Upper lobe of right lung (tissue), 1 donor: ENCODE measurements at regions not wholly inside any gene's neighbourhood (a gene's known extent, or its start where the extent isn't known, plus 50 kb on each side); places are given as distances from the start of the nearest gene placed in this dataset.

ENCODE experiments used
- ATAC-seq: fragments of 200-7000 bp; cut with Tn5 transposase; one replicate; pipeline ENCODE4 v1.9.1; 2020; ENCODE audit warnings: mild to moderate bottlenecking, moderate library complexity
- DNase-seq: peaks from one replicate; pipeline ENCODE4 v3.0.0-alpha.2; 2020
- H3K27ac ChIP-seq: fragments of 200-600 bp; one replicate; pipeline ENCODE4 v1.8.0; 2022
- H3K27me3 ChIP-seq: fragments of 200-600 bp; one replicate; pipeline ENCODE4 v1.8.0; 2022; ENCODE audit warnings: mild to moderate bottlenecking
- H3K36me3 ChIP-seq: fragments of 200-600 bp; one replicate; pipeline ENCODE4 v1.8.0; 2022
- H3K4me1 ChIP-seq: fragments of 200-600 bp; one replicate; pipeline ENCODE4 v1.8.0; 2022
- H3K4me3 ChIP-seq: fragments of 200-600 bp; one replicate; pipeline ENCODE4 v1.8.0; 2022; ENCODE audit warnings: mild to moderate bottlenecking
- H3K9me3 ChIP-seq: fragments of 200-600 bp; one replicate; pipeline ENCODE4 v1.8.0; 2022
- intact Hi-C: fragments of 100-400 bp; cut with DNase I; formaldehyde crosslinking; loops from one replicate; pipeline ENCODE4 v1.11.0; 2022
- TF ChIP-seq, protein P1 (sequence below): fragments of 200-600 bp; IDR thresholded peaks from one replicate; pipeline ENCODE4 v1.8.0; 2022; ENCODE audit warnings: antibody characterized with exemption
- donor health status: DM: no; HTN: yes; CAD: no; lungs with severe emphysema.

DNA sequence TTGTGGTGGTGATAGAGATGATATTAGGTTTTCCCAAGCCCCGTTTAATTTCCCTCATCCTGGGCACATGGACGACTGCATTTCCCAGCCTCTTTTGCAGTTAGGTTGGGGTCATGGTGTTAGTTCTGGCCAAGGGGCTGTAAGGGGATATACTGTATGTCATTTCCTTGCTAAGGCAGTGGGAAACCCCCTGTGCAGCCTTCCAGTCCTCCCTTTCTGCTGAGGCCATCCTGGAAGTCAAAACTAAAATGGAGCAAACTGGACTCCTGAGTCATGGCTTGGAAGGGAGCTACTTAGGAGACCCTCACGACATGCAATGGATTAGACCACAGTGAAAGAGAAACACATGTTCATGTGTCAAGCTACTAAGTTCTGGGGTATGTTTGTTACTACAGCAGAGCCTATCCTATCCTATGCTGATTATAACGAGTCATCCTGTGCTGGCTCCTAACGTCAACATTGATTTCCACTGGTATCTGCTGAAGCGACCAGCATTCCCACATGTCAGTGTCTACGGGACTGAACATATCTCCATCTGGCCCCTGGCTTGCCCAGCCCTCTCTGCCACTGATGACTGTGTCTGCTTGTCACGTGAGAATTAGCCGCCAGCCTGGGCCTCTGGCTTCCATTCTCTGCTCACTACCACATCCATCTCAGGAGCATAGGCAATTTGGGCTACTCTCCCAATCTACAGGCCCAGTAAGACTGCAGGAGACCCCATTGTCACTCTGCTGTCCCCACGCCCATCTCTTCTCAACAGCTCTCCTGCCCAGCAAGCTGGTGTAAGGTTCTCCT lies 85.6 kb upstream of the MEF2A start:
- Histone ChIP-seq H3K4me3 (no peak overlapping the region), H3K9me3 (no peaks in the 10 kb centered on the region), H3K27ac (no peak overlapping the region), H3K4me1 (peaks cover 24% of the 10 kb centered on the region), H3K27me3 (no peaks in the 10 kb centered on the region), H3K36me3 (no peaks in the 10 kb centered on the region)
- no peak for DNase-seq
- TF ChIP-seq, protein P1, sequence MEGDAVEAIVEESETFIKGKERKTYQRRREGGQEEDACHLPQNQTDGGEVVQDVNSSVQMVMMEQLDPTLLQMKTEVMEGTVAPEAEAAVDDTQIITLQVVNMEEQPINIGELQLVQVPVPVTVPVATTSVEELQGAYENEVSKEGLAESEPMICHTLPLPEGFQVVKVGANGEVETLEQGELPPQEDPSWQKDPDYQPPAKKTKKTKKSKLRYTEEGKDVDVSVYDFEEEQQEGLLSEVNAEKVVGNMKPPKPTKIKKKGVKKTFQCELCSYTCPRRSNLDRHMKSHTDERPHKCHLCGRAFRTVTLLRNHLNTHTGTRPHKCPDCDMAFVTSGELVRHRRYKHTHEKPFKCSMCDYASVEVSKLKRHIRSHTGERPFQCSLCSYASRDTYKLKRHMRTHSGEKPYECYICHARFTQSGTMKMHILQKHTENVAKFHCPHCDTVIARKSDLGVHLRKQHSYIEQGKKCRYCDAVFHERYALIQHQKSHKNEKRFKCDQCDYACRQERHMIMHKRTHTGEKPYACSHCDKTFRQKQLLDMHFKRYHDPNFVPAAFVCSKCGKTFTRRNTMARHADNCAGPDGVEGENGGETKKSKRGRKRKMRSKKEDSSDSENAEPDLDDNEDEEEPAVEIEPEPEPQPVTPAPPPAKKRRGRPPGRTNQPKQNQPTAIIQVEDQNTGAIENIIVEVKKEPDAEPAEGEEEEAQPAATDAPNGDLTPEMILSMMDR, result no peak
- intact Hi-C loops, result no loop called here
- no peak for ATAC-seq

DNA sequence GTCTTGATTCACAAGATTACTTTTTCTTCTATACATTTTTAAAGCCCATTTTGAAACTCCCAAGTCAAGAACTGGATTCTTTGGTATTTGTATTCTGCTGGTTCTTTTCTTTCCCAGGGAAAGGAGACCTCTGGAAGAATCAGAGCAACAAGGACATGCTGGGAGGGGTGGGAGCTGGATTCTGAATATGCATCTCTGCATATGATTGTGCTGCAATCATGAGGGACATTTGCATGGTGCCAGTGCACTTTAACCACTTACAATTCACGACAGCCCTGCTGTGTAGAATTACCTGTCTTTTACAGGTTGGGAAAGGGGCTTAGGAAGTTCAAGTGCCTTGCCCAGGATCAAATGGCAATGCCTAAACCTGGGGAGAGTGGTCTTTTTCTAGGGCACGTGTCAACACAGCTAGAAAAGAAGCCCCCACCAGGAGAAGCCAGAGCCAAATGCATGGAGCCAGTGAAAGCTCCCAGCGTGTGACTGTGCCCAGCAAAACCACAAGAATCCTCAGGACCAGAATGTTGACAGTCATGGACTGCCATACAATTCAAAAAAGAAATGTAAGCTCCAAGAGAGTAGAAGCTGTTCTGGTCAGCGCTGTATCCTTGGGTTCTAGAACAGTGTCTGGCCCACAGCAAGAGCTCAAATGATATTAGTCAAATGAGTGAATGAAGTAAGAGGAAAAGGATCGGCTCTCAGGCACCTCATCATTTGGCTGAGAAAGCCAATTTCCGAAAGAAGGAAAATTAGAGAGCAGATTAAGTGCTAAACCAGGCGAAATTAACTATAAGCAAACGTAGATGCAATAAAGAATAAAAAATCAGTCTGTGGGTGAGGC lies 84.5 kb upstream of the MEF2A start:
- intact Hi-C loops, result no loop called here
- H3K27ac ChIP-seq, result no peak overlapping the region
- no peaks in the 10 kb centered on the region for H3K9me3 ChIP-seq
- H3K36me3 ChIP-seq, result no peaks in the 10 kb centered on the region
- no peaks in the 10 kb centered on the region for H3K27me3 ChIP-seq
- H3K4me1 ChIP-seq, result peaks cover 26% of the 10 kb centered on the region
- DNase-seq, result no peak
- TF ChIP-seq, protein P1, result no peak
- no peak overlapping the region for H3K4me3 ChIP-seq
- ATAC-seq, result no peak

DNA sequence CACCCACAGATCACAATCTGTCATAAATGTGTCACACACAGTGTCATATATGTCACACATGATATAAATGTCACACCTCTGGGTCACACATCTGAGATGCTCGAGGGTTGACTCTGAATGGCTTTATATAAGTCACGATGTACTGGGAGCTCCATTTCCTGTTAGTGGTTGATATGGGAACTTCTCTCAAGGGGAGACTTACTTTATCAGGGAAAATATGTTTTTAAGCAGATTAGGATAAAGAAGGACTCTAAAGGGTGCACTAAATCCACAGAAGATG lies 83.9 kb upstream of the MEF2A start:
- TF ChIP-seq, protein P1, result no peak
- ATAC-seq (no peak), DNase-seq (no peak)
- Histone ChIP-seq H3K4me1 (peaks cover 30% of the 10 kb centered on the region), H3K4me3 (no peak overlapping the region), H3K27me3 (no peaks in the 10 kb centered on the region), H3K9me3 (no peaks in the 10 kb centered on the region), H3K27ac (no peak overlapping the region), H3K36me3 (no peaks in the 10 kb centered on the region)
- intact Hi-C loops, result no loop called here

DNA sequence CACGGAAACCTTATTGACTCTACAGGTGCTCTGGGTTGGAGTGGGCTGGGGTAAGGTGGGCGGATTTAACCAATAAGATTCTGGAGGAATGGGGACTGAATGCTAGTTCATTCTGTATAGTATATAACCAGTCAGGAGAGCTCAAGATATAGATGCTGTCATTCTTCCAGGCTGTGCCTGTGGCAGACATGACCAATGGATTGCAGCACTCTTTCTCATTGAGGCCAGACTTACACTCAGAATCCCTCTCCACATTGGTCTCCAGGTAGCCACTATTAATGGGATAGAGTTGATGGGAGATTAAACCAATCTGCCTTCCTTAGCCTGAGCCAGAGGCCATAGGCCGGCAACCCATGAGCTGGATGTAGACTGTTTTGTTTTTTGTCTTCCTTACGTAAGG lies 82.8 kb upstream of the MEF2A start:
- intact Hi-C loops, result no loop called here
- Histone ChIP-seq H3K36me3 (no peaks in the 10 kb centered on the region), H3K27me3 (no peaks in the 10 kb centered on the region), H3K27ac (no peak overlapping the region), H3K4me3 (no peak overlapping the region), H3K9me3 (no peaks in the 10 kb centered on the region), H3K4me1 (peaks cover 27% of the 10 kb centered on the region)
- TF ChIP-seq, protein P1, result no peak
- DNase-seq, result no peak
- ATAC-seq, result no peak

DNA sequence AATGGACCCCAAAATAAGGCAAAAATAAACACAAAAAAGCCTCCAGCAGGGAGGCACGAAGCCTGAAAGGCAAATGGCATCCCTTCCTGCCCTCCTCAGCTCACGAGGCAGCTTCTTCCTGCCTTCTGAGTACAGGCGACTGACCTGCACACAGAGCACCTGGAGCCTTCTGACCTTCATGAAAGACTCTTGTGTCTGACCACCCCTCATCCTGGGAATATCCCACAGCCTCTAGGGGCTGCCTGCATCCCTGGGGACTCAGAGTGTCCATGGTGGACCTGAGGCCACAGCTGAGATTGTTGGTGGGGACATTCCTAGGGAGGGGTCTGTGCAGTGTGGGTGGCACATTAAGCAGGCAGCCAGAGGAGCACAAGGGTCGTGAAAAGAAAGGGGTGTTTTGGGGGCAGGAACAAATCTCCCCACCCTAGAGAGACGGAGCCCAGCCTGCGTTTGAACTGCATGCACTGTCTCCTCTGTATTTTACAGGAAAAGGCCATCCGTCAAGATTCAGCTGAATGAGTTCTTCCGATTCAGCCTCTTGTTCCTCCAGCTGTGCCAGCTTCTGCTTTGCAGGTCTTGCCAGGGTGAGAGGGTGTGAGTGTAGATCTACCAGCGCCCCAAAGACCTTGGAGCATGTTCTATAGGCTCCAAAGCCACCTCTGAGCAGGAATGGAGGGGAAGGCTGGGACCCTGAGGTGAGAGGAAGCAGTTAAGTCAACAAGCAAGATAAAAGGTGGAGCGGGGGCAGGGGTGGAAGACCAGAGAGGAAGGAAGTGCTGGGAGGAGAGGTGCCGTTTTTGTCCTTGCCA lies 80.4 kb upstream of the MEF2A start:
- DNase-seq (no peak), ATAC-seq (peak; percentile 42)
- Histone ChIP-seq H3K27me3 (no peaks in the 10 kb centered on the region), H3K4me1 (peaks cover 27% of the 10 kb centered on the region), H3K36me3 (no peaks in the 10 kb centered on the region), H3K4me3 (no peak overlapping the region), H3K27ac (peak overlapping the region; percentile 68), H3K9me3 (no peaks in the 10 kb centered on the region)
- intact Hi-C loops, result no loop called here
- TF ChIP-seq, protein P1, result no peak
